Tibial nerve (tissue), 3 donors: ENCODE measurements at regions not wholly inside any gene's neighbourhood (a gene's known extent, or its start where the extent isn't known, plus 50 kb on each side); places are given as distances from the start of the nearest gene placed in this dataset.

Source experiments
- POLR2A ChIP-seq, 2 donors: fragments of 450-650 bp; IDR thresholded peaks; one replicate each; pipeline ENCODE4 v1.6.1; 2017; ENCODE audit warnings: antibody characterized with exemption in 2 of 2, mild to moderate bottlenecking in 2 of 2, moderate library complexity in 2 of 2
- TF ChIP-seq, protein P1 (sequence below), 5 experiments: fragments of 200-600 bp in 3 of 5; fragments of 450-650 bp in 2 of 5; sonication (generic) in 3 of 5; IDR thresholded peaks; one replicate each; pipeline ENCODE4 v1.5.1; 2016 to 2019; ENCODE audit warnings: antibody characterized with exemption in 5 of 5, mild to moderate bottlenecking in 3 of 5, moderate library complexity in 2 of 5

GRCh38 chr18:45171679-45172191 is 443.5 kb upstream of the SLC14A2 start:
- TF ChIP-seq, protein P1, sequence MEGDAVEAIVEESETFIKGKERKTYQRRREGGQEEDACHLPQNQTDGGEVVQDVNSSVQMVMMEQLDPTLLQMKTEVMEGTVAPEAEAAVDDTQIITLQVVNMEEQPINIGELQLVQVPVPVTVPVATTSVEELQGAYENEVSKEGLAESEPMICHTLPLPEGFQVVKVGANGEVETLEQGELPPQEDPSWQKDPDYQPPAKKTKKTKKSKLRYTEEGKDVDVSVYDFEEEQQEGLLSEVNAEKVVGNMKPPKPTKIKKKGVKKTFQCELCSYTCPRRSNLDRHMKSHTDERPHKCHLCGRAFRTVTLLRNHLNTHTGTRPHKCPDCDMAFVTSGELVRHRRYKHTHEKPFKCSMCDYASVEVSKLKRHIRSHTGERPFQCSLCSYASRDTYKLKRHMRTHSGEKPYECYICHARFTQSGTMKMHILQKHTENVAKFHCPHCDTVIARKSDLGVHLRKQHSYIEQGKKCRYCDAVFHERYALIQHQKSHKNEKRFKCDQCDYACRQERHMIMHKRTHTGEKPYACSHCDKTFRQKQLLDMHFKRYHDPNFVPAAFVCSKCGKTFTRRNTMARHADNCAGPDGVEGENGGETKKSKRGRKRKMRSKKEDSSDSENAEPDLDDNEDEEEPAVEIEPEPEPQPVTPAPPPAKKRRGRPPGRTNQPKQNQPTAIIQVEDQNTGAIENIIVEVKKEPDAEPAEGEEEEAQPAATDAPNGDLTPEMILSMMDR (IDR thresholded peaks at IDR 0.05) = peak in 1 of 5 experiments; percentile 14
- no peak for TF ChIP-seq POLR2A (IDR thresholded peaks at IDR 0.05)
